Left forelimb (tissue), 1 donor: ENCODE measurements at regions not wholly inside any gene's neighbourhood (a gene's known extent, or its start where the extent isn't known, plus 50 kb on each side); places are given as distances from the start of the nearest gene placed in this dataset.
"Not testable (repeated sequence)": the region's sequence is repeated elsewhere in the genome, so short reads cannot be mapped to it uniquely, and the experiment has no call there.

Experiments used
- DNase-seq: peaks from one replicate; pipeline ENCODE4 v3.0.0-alpha.2; 2018; ENCODE audit warnings: low spot score

DNA sequence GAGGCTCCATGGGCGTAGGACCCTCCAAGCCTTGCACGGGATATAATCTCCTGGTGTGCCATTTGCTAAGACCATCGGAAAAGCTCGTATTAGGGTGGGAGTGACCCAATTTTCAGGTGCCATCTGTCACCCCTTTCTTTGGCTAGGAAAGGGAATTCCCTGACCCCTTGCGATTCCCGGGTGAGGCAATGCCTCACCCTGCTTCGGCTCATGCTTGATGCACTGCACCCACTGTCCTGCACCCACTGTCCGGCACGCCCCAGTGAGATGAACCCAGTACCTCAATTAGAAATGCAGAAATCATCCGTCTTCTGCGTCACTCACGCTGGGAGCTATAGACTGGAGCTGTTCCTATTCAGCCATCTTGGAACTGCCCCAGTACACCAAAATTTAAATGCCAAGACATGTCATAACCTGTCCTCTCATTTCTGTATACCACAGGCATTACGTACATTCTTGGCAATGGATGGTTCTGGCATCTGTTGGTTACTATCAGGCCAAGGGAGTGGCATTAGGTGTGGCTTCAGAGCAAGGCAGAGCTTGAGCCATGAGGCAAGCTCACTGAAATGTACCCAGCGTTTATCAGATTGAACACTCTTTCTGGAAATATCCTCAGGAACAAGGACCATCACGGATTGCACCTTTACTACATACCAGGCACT is 95.4 kb upstream of the GALNT18 start:
- no peak for DNase-seq

DNA sequence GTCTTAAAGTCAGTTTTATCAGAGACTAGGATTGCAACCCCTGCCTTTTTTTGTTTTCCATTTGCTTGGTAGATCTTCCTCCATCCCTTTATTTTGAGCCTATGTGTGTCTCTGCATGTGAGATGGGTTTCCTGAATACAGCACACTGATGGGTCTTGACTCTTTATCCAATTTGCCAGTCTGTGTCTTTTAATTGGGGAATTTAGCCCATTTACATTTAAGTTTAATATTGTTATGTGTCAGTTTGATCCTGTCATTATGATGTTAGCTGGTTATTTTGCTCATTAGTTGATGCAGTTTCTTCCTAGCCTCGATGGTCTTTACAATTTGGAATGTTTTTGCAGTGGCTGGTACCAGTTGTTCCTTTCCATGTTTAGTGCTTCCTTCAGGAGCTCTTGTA is 93.3 kb upstream of the GALNT18 start:
- not testable (repeated sequence) for DNase-seq

DNA sequence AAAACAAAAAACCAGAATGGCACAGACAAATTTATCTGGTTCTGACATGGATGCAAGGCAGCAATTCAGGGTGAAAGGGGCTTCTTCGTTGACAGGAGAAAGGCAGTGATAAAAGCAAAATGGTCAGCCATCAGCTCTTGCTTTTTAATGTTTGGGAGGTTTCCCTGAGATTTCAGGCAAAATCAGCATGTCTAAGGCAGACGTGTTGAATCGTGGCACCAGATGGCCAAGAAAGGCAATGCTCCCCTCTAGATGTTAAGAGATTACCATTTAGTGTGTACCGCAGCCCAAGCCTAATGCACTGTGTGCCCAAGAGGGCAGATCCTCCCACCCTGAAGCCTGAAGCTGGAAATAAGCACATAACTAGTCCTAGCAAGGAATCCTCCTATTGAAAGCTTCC is 88.8 kb upstream of the GALNT18 start:
- no peak for DNase-seq

DNA sequence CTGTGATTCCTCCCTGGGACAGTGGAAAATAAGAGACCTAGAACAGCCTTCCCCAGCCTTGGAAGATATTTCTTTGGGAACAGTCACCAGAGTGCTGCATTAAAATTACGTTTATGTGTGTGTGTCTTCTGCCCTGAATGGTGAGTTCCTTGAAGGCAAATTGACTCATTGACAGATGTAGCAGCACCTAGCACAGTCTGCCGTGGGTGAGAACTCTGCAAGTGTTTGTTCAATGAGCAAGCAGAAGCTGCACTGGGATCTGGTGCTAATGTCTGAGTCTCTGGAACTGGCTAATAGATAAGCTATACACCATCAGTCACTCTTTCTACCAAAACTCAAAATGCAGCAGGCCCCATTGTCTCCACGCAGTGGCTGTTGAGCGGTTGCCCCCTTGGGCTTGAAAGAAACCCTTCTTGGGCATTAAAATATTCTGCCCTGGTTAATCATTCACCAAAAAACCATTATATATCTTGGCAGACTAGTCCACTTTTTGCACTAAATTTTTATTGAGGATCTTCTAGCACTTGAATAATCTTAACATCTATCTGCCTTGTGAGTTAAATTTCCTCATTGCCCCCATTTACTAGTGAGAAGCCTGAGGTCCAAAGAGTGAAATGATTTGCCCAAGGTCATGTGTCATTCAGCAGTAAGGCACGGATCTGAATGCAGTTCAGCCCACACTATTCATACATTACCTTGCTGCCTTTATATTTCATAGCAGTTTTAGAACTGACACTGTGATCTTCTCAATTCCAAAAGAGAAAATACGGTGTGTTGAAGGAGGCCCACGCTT is 87.8 kb upstream of the GALNT18 start:
- no peak for DNase-seq

DNA sequence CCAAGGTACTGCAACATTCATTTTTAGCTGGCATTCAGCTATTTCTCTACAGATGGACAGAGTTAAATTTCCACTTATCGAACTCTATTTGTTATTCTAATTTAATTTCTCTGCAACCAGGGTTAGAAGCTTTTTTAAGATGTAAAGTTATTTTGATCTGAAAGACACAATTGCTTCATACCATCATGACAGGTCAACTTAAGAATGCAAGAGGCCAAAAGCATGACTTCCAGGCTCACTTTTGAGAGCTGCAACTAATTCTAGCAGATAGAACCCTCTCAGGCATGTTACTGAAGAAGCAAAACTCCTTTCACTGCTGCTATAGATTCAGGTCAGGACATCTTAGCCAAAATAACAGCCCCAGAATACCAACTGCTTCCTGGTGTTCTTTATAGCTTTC is 86.5 kb upstream of the GALNT18 start:
- DNase-seq = no peak

DNA sequence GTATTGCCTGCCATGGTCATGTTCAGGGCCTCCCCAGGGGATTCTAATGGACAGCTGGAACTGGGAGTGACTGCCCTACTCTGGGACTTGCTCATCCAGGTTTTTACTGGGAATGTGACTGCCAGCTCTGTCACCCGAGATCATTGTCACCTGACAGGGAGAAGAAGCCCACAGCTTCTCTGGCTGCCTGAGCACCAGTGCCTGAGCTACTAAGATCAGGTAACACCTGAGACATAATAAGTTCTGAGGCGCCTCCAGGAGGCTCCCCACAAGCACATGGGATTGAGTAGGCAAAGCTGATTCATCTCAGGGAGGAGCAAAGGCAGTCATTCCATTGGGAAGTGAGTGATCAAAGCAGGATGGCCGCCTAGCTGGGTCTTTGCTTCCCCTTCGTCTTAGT is 84.2 kb upstream of the GALNT18 start:
- no peak for DNase-seq

DNA sequence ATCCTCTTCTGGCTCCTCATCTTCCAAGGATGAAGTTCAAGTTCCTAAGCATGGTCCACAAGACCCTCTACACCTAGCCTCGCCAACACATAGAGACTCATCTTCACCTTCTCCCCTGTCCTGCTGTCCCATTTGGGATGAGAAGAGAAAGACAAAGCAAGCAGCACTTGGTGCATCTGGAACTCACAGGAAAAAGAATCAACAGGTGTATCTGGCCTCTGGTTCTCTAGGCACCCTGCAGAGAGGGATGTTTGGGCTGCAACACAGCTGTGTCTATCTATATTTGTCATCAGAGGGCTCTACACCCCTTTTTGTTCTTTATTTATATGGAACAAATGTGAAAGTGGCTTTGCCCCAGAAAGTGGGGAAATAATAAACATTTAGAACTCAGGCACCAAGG is 82.1 kb upstream of the GALNT18 start:
- DNase-seq = no peak

DNA sequence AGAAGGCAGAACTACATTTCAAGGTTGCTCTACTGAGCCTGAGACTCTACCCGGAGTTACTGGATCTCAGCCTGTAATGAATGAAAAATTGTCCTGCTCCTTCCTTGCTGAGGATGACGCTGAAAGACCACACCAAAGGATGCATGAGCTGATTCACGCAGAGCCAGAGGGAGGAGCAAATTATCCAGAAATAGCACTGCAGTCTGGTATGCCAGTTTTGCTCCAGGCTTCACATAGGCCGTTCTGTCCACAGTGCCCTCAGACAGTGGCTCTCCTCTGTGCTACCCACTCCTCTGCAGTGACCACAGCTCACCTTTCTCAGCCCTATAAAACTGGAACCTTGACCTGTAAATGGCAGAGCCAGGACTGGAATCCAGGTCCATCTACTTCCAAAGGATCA is 79.3 kb upstream of the GALNT18 start:
- DNase-seq = no peak

DNA sequence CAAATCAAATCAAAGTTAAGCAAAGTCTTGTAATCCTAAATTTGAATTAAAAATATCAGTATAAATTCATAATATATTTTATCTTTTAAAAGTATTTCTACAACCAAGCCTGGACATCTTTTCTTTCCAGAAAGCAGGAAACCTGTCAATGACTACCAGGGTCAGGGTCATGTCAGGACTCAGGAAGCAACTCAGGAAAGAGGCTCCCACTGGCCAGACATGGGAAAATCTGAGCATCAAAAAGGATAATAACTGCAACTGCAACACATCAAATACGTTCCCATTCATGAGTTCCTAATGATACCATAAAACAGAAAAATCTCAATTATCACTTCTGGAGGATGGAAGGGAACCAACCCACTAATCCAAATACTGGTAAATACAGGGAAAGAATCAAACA is 76.0 kb upstream of the GALNT18 start:
- no peak for DNase-seq

DNA sequence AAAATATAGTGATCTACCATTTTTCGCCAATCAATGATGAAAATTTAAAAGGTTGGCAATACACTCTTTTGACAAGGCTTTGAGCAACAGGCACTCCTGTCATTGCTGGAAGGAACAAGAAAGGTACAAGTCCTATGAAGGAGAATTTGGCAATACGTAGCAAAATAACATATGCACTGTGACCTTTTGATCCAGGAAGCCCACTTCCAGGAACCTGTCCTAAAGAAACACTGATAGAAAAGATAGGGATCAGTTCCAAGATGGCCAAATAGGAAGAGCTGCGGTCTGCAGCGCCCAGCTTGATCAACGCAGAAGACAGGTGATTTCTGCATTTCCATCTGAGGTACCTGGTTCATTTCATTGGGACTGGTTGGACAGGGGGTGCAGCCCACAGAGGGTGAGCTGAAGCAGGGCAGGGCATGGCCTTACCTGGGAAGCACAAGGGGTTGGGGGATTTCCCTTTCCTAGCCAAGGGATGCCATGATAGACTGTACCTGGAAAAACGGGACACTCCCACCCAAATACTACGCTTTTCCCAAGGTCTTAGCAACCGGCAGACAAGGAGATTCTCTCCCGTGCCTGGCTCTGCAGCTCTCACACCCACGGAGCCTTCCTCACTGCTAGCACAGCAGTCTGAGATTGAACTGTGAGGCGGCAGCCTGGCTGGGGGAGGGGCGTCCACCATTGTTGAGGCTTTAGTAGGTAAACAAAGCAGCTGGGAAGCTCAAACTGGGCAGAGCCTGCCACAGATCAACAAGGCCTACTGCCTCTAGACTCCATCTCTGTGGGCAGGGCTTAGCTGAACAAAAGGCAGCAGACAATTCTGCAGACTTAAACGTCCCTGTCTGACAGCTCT is 69.7 kb upstream of the GALNT18 start:
- no peak for DNase-seq

DNA sequence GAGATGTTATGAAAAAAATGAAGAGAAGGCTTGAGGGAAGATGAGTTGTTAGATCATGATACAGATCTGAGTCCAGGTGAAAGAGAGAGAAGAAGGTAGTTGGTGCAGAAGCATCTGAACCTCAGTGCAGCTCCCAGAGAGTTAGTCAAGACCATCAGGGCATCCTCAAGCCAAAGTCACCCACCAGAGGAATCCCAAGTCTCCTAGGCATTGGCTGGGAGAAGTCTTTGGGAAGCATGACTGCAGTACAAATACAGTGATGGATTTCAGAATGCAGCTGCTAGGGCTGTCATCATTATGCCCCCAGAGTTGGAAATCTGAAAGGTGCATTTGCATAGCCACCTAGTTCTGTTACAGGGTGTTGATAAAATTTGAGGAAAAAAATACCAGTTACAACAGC is 59.7 kb upstream of the GALNT18 start:
- no peak for DNase-seq

DNA sequence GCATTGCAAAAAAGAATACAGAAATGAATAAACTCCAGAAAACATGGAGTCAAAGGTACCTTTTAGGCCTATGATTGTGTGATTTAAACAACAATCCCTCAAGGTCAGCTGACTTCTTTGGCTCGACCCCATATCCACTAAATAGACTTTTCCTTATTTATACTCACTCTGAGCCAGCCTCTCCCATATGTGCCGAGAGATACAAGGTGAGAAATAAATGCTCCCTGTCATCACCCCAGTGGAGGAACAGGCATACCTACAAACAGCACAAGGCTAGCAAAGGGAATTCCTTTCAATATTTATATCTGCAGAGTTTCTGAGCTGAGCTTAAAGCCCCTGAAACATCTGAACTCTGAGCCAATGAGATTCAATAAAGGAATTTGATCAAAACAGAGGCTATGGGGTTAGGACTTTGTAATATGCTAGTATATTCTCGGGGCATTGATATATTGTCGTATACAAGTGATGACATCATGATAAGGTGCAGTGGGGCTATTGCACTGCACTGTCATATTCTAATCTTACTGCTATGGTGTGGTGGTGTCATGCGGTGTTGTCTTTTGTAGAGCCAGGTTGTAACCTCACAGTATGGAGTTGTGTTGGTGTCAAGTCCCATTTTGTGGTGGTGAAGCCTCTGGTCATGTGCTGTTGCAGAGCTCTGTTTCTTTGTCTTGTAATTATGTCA is 56.0 kb upstream of the GALNT18 start:
- DNase-seq = no peak

DNA sequence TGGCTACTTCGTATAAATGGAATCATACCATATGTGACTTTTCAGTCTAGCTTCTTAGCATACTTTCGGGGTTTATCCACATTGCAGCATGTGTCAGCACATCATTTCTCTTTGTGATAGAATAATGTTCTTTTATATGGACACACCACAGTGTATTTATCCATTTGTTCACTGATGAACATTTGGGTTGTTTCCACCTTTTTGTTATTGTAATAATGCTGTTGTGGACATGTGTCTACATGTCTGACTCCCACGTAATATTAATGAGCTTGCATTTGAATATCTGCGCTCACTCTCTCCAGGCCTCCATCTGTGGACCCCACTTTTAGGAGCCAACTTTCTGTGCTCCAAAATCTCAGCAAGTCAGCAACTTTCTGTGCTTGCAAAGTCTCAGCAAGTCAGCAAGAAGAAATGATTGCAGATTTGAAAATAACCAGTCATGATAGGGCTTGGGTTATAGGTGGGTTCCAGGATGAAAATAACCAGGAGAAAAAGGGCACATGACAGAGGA is 53.9 kb upstream of the GALNT18 start:
- no peak for DNase-seq

DNA sequence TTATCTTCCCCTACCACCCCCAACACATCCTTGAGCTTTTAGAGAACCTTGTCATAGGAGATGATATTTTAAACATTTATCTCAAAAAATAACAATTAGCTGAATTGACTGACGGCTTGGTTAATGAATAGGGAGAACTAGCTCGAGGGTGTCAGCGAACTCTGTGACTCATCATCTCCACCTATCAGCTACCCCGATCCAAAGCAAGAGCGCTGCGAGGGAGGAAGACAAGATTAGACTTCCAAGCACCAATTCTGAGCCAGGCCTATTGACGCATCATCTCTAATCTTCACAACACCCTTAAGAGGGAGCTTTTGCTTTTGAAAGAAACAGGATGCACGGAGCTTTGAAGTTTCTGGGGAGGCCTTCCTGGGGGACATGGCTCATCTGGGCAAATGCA is 51.0 kb upstream of the GALNT18 start:
- no peak for DNase-seq

DNA sequence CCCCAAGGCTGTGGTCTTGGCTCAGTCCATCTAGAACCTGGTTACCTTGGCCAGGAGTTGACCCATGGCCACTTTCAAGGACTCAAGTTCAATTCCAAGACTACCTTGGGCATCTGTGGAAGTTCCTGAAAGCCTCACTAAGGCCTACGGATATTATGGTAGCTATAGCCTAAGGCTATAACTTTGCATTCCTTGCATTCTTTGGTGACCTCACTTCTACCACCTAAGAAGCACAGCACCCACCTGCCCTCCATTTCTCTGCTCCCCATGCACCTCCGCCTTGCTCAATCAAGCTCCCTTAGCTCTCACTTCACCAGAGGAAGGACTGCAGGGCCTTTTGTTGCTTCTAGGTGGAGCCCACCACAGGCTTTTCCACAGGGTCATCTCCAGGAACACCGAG is 50.3 kb upstream of the GALNT18 start:
- DNase-seq = no peak
